Vagina (tissue), 2 donors: ENCODE measurements at regions not wholly inside any gene's neighbourhood (a gene's known extent, or its start where the extent isn't known, plus 50 kb on each side); places are given as distances from the start of the nearest gene placed in this dataset.

ENCODE experiments used
- DNase-seq, 2 donors: peaks; one replicate each; pipeline ENCODE4 v3.0.0-alpha.2; 2017; ENCODE audit errors: extremely low spot score in 2 of 2
- H3K27ac ChIP-seq: fragments of 200-600 bp; sonication (generic); one replicate; pipeline ENCODE4 v1.5.1; 2019
- H3K27me3 ChIP-seq: fragments of 200-600 bp; sonication (generic); one replicate; pipeline ENCODE4 v1.5.1; 2019
- H3K36me3 ChIP-seq, 2 donors: fragments of 200-600 bp; sonication (generic); one replicate each; pipeline ENCODE4 v1.5.1; 2017 to 2019
- H3K4me1 ChIP-seq: fragments of 200-600 bp; sonication (generic); one replicate; pipeline ENCODE4 v1.5.1; 2019
- H3K4me3 ChIP-seq, 2 donors: fragments of 200-600 bp; sonication (generic); 1 replicate in 1 of 2; 2 replicates in 1 of 2; pipeline ENCODE4 v1.5.1; 2016 to 2019
- H3K9me3 ChIP-seq: fragments of 200-600 bp; sonication (generic); one replicate; pipeline ENCODE4 v1.5.1; 2019
- CTCF ChIP-seq, 3 experiments: fragments of 450-650 bp in 2 of 3; fragments of 200-600 bp in 1 of 3; sonication (generic) in 1 of 3; IDR thresholded peaks; one replicate each; pipeline ENCODE4 v1.5.1; 2017 to 2019; ENCODE audit warnings: antibody characterized with exemption in 3 of 3, mild to moderate bottlenecking in 2 of 3, moderate library complexity in 2 of 3
- POLR2A ChIP-seq, 2 donors: fragments of 450-650 bp; IDR thresholded peaks; one replicate each; pipeline ENCODE4 v1.6.1; 2017; ENCODE audit warnings: antibody characterized with exemption in 2 of 2, mild to moderate bottlenecking in 2 of 2, moderate library complexity in 2 of 2
- POLR2AphosphoS5 ChIP-seq, 2 donors: sonication (generic); formaldehyde crosslinking; IDR thresholded peaks; one replicate each; pipeline ENCODE4 v1.9.0; 2017; ENCODE audit warnings: antibody characterized with exemption in 2 of 2, mild to moderate bottlenecking in 2 of 2, low read depth in 1 of 2; ENCODE audit not compliant: insufficient read depth in 1 of 2
- intact Hi-C: fragments of 100-400 bp; cut with DNase I; formaldehyde crosslinking; loops from one replicate; pipeline ENCODE4 v1.15.1; 2023

GRCh38 chr2:241951316-241951700, 81.8 kb downstream of the RTP5 start:
- DNase-seq, result no peak
- Histone ChIP-seq H3K27me3 (no peaks in the 10 kb centered on the region), H3K4me1 (peaks cover 10% of the 10 kb centered on the region), H3K27ac (no peak overlapping the region), H3K4me3 (no peak overlapping the region), H3K9me3 (no peaks in the 10 kb centered on the region), H3K36me3 (no peaks in the 10 kb centered on the region)
- intact Hi-C loops, result no loop called here
- TF ChIP-seq POLR2A (IDR thresholded peaks at IDR 0.05) (no peak), POLR2AphosphoS5 (IDR thresholded peaks at IDR 0.05; ENCODE audit: insufficient read depth in 1 of 2, low read depth in 1 of 2) (no peak), CTCF (IDR thresholded peaks at IDR 0.05) (no peak)

- no peak overlapping the region for H3K4me3 ChIP-seq
- TF ChIP-seq CTCF (IDR thresholded peaks at IDR 0.05) (no peak), POLR2A (IDR thresholded peaks at IDR 0.05) (no peak), POLR2AphosphoS5 (IDR thresholded peaks at IDR 0.05; ENCODE audit: insufficient read depth in 1 of 2, low read depth in 1 of 2) (no peak)
- intact Hi-C loops, result no loop called here
- no peaks in the 10 kb centered on the region for H3K27me3 ChIP-seq
- H3K36me3 ChIP-seq, result no peaks in the 10 kb centered on the region
- H3K4me1 ChIP-seq, result peaks cover 10% of the 10 kb centered on the region
- no peak overlapping the region for H3K27ac ChIP-seq
- no peaks in the 10 kb centered on the region for H3K9me3 ChIP-seq
- no peak for DNase-seq
Observed at GRCh38 chr2:241951920-241952319, 82.4 kb downstream of the RTP5 start.

- H3K9me3 ChIP-seq, result no peaks in the 10 kb centered on the region
- H3K36me3 ChIP-seq, result no peaks in the 10 kb centered on the region
- peaks cover 10% of the 10 kb centered on the region for H3K4me1 ChIP-seq
- no peak overlapping the region for H3K4me3 ChIP-seq
- H3K27me3 ChIP-seq, result no peaks in the 10 kb centered on the region
- no peak for DNase-seq
- TF ChIP-seq POLR2A (IDR thresholded peaks at IDR 0.05) (no peak), CTCF (IDR thresholded peaks at IDR 0.05) (no peak), POLR2AphosphoS5 (IDR thresholded peaks at IDR 0.05; ENCODE audit: insufficient read depth in 1 of 2, low read depth in 1 of 2) (no peak)
- no peak overlapping the region for H3K27ac ChIP-seq
- intact Hi-C loops, result no loop called here
Observed at GRCh38 chr2:241952816-241953215, 83.3 kb downstream of the RTP5 start.

- no peak for DNase-seq
- Histone ChIP-seq H3K9me3 (no peaks in the 10 kb centered on the region), H3K4me1 (peaks cover 10% of the 10 kb centered on the region), H3K27me3 (no peaks in the 10 kb centered on the region), H3K36me3 (no peaks in the 10 kb centered on the region), H3K4me3 (no peak overlapping the region), H3K27ac (no peak overlapping the region)
- no peak for TF ChIP-seq POLR2AphosphoS5 (IDR thresholded peaks at IDR 0.05; ENCODE audit: insufficient read depth in 1 of 2, low read depth in 1 of 2)
- TF ChIP-seq POLR2A (IDR thresholded peaks at IDR 0.05), result no peak
- TF ChIP-seq CTCF (IDR thresholded peaks at IDR 0.05), result no peak
- intact Hi-C loops, result no loop called here
Observed at GRCh38 chr2:241953324-241953928, 83.9 kb downstream of the RTP5 start.

- Histone ChIP-seq H3K27ac (no peak overlapping the region), H3K4me1 (peaks cover 10% of the 10 kb centered on the region), H3K4me3 (no peak overlapping the region), H3K27me3 (no peaks in the 10 kb centered on the region), H3K36me3 (no peaks in the 10 kb centered on the region), H3K9me3 (no peaks in the 10 kb centered on the region)
- TF ChIP-seq POLR2AphosphoS5 (IDR thresholded peaks at IDR 0.05; ENCODE audit: insufficient read depth in 1 of 2, low read depth in 1 of 2), result no peak
- TF ChIP-seq CTCF (IDR thresholded peaks at IDR 0.05), result no peak
- TF ChIP-seq POLR2A (IDR thresholded peaks at IDR 0.05), result no peak
- DNase-seq, result no peak
- intact Hi-C loops, result no loop called here
Observed at GRCh38 chr2:241956521-241957110, 87.1 kb downstream of the RTP5 start.
